Natural killer cell treated with Interleukin-12 subunit alpha and Interleukin-12 subunit beta and Interleukin-15 and Interleukin-18, amount 100 ng/mL, for 72 hours (primary cell): ENCODE measurements at regions not wholly inside any gene's neighbourhood (a gene's known extent, or its start where the extent isn't known, plus 50 kb on each side); places are given as distances from the start of the nearest gene placed in this dataset.

Source experiments
- ATAC-seq, 2 donors: fragments of 150-1000 bp; cut with Tn5 transposase in 1 of 2; sonication (Bioruptor Pico), chemical (Tn5 transposase) in 1 of 2; 2 replicates each; pipeline ENCODE4 v1.10.0; 2021
- DNase-seq: peaks from one replicate; pipeline ENCODE4 v3.0.0; 2022; ENCODE audit warnings: low spot score
- H3K27ac Mint-ChIP-seq, 2 donors: 1 replicate in 1 of 2; 2 replicates in 1 of 2; pipeline ENCODE4 v1.8.0; 2022; ENCODE audit warnings: mixed read lengths in 2 of 2, mild to moderate bottlenecking in 1 of 2, moderate library complexity in 1 of 2
- H3K27me3 Mint-ChIP-seq, 2 donors: 1 replicate in 1 of 2; 2 replicates in 1 of 2; pipeline ENCODE4 v1.8.0; 2022; ENCODE audit warnings: mixed read lengths in 2 of 2
- H3K36me3 Mint-ChIP-seq: one replicate; pipeline ENCODE4 v1.8.0; 2022; ENCODE audit warnings: mixed read lengths
- H3K4me1 Mint-ChIP-seq, 2 donors: 1 replicate in 1 of 2; 2 replicates in 1 of 2; pipeline ENCODE4 v1.8.0; 2022; ENCODE audit warnings: low read depth in 2 of 2, mixed read lengths in 2 of 2, mild to moderate bottlenecking in 1 of 2
- H3K4me3 Mint-ChIP-seq: one replicate; pipeline ENCODE4 v1.8.0; 2022; ENCODE audit warnings: mixed read lengths
- H3K9me3 Mint-ChIP-seq: 2 replicates; pipeline ENCODE4 v1.8.0; 2022; ENCODE audit warnings: mixed read lengths

DNA sequence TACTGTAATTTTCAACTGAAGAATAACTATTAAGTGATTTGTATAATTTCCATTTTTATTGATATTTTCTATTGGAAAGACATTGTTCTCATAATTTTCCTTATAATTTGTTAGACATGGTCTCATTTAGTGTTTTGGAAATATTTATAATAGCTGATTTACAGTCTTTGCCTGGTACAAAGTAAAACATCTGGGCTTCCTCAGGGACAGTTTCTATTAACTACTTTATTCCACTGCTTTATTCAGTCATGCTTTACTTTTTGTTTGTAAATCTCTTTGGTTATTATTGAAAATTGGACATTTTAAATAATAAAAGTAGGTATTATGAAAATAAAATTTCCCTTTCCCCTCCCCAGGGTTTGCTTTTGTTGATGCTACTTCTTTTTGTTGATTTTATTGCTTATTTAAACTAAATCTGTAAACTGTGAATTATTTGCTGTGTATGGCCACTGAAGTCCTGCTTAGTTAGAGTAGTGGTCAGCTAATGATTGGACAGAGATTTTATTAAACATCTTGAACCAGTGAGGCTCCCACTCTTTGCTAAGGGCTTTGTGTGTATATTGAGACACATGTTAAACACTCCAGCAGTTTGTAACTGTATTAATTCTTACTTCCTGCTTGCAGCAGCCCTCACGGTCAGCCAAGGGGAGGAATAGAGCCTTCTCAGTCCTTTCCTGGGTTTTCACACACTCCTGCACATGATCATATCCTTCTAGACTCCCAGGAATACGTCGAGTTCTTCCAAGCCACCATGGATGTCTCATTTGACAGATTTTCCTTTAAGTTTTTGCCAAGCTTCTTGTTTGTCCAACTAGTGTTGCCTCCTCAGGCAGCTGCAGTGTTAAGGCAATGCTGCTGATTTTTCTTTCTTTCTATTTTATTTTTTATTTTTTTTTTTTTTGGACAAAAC is 994.6 kb upstream of the PRMT6 start:
- H3K4me3 Mint-ChIP-seq = no peak overlapping the region
- no peaks in the 10 kb centered on the region for H3K27me3 Mint-ChIP-seq
- H3K36me3 Mint-ChIP-seq = no peaks in the 10 kb centered on the region
- peaks cover 28% of the 10 kb centered on the region for H3K9me3 Mint-ChIP-seq
- ATAC-seq (no peak), DNase-seq (no peak)
- no peaks in the 10 kb centered on the region for H3K4me1 Mint-ChIP-seq
- H3K27ac Mint-ChIP-seq = no peak overlapping the region

GRCh38 chr1:106063510-106063909 is 993.0 kb upstream of the PRMT6 start:
- Mint-ChIP-seq H3K4me1 (no peaks in the 10 kb centered on the region), H3K27ac (no peak overlapping the region), H3K9me3 (peaks cover 22% of the 10 kb centered on the region), H3K4me3 (no peak overlapping the region), H3K27me3 (no peaks in the 10 kb centered on the region), H3K36me3 (no peaks in the 10 kb centered on the region)
- DNase-seq (no peak), ATAC-seq (no peak)

GRCh38 chr1:106072909-106073600 is 983.4 kb upstream of the PRMT6 start:
- Mint-ChIP-seq H3K27ac (no peak overlapping the region), H3K27me3 (no peaks in the 10 kb centered on the region), H3K9me3 (peaks cover 3% of the 10 kb centered on the region), H3K36me3 (no peaks in the 10 kb centered on the region), H3K4me1 (no peaks in the 10 kb centered on the region), H3K4me3 (no peak overlapping the region)
- DNase-seq = no peak
- ATAC-seq = no peak

- Mint-ChIP-seq H3K4me3 (no peak overlapping the region), H3K4me1 (no peaks in the 10 kb centered on the region), H3K36me3 (no peaks in the 10 kb centered on the region), H3K27me3 (no peaks in the 10 kb centered on the region), H3K9me3 (peaks cover 11% of the 10 kb centered on the region), H3K27ac (no peak overlapping the region)
- no peak for ATAC-seq
- DNase-seq = no peak
Observed at GRCh38 chr1:106080608-106081325, 975.7 kb upstream of the PRMT6 start.

DNA sequence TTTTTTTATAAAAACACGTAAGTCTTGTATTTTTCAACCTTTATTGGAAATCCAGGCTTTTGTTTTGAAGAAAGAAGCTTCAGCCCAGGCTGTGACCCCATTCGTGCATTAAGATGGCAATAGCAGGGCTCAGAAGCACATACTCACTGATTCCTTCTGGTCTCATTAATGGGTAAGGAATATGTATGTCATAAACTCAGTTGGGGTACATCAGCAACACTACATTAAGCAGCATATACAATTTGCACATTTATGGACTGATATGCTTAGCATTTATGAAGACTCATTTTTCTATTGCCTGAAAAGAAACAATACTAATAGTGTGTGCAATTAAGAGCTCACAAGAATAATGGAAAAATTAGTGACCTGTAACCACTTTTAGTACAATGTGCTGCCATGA is 945.4 kb upstream of the PRMT6 start:
- ATAC-seq = no peak
- Mint-ChIP-seq H3K4me3 (no peak overlapping the region), H3K27ac (no peak overlapping the region), H3K36me3 (no peaks in the 10 kb centered on the region), H3K4me1 (no peaks in the 10 kb centered on the region), H3K9me3 (peaks cover 11% of the 10 kb centered on the region), H3K27me3 (no peaks in the 10 kb centered on the region)
- no peak for DNase-seq

- Mint-ChIP-seq H3K27ac (no peak overlapping the region), H3K36me3 (no peaks in the 10 kb centered on the region), H3K4me1 (no peaks in the 10 kb centered on the region), H3K27me3 (no peaks in the 10 kb centered on the region), H3K4me3 (no peak overlapping the region), H3K9me3 (peaks cover 3% of the 10 kb centered on the region)
- DNase-seq (no peak), ATAC-seq (no peak)
Observed at GRCh38 chr1:106113851-106114250, 942.6 kb upstream of the PRMT6 start.

- Mint-ChIP-seq H3K4me1 (no peaks in the 10 kb centered on the region), H3K27ac (no peak overlapping the region), H3K9me3 (peaks cover 7% of the 10 kb centered on the region), H3K27me3 (no peaks in the 10 kb centered on the region), H3K4me3 (no peak overlapping the region), H3K36me3 (no peaks in the 10 kb centered on the region)
- ATAC-seq = no peak
- DNase-seq = no peak
Observed at GRCh38 chr1:106120789-106121188, 935.7 kb upstream of the PRMT6 start.

DNA sequence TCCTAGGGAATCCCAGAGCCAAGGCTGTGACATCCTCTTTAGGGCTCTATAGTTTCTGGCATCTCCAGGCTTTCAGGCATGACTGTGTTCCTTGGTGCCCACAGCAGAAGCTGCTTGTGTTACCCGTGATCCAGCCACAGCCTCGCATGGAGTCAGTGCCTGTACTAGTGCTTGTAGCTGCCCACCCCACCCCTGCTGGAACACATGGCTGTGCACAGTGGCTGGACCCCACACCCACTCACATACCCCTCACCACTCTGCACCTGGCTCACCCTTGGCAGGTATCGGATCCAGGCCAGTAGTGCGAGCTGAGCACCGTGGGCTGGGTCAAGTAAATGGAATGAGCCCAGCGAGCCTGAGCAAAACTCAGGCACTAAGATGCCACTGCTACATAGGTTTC is 934.7 kb upstream of the PRMT6 start:
- Mint-ChIP-seq H3K4me3 (no peak overlapping the region), H3K36me3 (no peaks in the 10 kb centered on the region), H3K27me3 (no peaks in the 10 kb centered on the region), H3K9me3 (peaks cover 7% of the 10 kb centered on the region), H3K27ac (no peak overlapping the region), H3K4me1 (no peaks in the 10 kb centered on the region)
- DNase-seq (no peak), ATAC-seq (no peak)

GRCh38 chr1:106134561-106134960 is 921.9 kb upstream of the PRMT6 start:
- no peak for ATAC-seq
- Mint-ChIP-seq H3K4me1 (no peaks in the 10 kb centered on the region), H3K36me3 (no peaks in the 10 kb centered on the region), H3K27ac (no peak overlapping the region), H3K27me3 (no peaks in the 10 kb centered on the region), H3K9me3 (peaks cover 22% of the 10 kb centered on the region), H3K4me3 (no peak overlapping the region)
- no peak for DNase-seq

DNA sequence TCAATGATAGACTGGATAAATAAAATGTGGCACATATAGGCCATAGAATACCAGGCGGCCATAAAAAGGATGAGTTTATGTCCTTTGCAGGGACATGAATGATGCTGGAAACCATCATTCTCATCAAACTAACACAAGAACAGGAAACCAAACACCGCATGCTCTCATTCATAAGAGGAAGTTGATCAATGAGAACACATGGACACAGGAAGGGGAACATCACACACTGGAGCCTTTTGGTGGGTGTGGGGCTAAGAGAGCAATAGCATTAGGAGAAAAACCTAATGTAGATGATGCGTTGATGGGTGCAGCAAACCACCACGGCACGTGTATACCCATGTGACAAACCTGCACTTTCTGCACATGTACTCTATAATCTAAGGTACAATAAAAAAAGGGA is 883.4 kb upstream of the PRMT6 start:
- H3K36me3 Mint-ChIP-seq = peaks cover 5% of the 10 kb centered on the region
- DNase-seq (no peak), ATAC-seq (no peak)
- no peaks in the 10 kb centered on the region for H3K27me3 Mint-ChIP-seq
- no peaks in the 10 kb centered on the region for H3K4me1 Mint-ChIP-seq
- no peak overlapping the region for H3K27ac Mint-ChIP-seq
- peaks cover 9% of the 10 kb centered on the region for H3K9me3 Mint-ChIP-seq
- no peak overlapping the region for H3K4me3 Mint-ChIP-seq

DNA sequence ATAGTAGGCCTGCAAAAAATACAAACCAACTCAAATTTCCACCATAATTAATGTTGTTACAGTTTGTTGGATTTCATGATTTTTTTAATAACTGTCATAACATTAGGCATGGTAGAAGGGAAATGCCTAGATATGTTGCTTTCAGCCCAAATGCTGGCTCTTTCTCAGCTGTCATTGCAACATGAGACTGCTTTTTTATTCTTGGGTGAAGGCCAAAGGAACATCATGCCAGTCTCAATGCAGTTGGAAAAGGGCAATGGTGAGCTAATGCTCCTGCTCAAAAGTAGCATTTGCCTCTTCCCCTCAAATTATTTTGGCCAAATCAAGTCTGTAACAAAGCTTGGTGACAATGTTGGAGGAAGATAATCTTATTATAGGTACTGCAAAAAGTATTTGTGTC is 877.7 kb upstream of the PRMT6 start:
- no peaks in the 10 kb centered on the region for H3K27me3 Mint-ChIP-seq
- no peak overlapping the region for H3K27ac Mint-ChIP-seq
- H3K36me3 Mint-ChIP-seq = peaks cover 4% of the 10 kb centered on the region
- peaks cover 12% of the 10 kb centered on the region for H3K9me3 Mint-ChIP-seq
- ATAC-seq (no peak), DNase-seq (no peak)
- H3K4me1 Mint-ChIP-seq = no peaks in the 10 kb centered on the region
- H3K4me3 Mint-ChIP-seq = no peak overlapping the region

DNA sequence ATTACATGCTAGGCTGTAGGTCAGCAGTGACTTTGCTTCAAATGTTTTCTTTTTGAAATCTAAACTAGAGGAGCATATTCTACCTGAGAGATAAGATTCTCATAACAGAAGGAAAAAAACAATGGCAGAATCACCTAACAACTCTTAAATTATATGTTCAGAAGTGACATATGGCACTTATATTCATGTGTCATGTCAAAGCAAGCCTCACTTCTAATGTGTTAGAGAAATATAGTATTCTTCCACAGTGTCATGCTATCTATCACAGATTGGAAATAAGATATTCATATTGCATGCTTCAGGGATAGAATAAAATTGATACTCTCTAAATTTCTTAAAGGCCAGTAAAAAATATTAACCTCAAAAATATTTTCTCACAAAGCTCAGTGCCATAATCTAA is 874.6 kb upstream of the PRMT6 start:
- Mint-ChIP-seq H3K27ac (no peak overlapping the region), H3K36me3 (peaks cover 9% of the 10 kb centered on the region), H3K4me3 (no peak overlapping the region), H3K27me3 (no peaks in the 10 kb centered on the region), H3K4me1 (no peaks in the 10 kb centered on the region), H3K9me3 (peaks cover 18% of the 10 kb centered on the region)
- no peak for ATAC-seq
- no peak for DNase-seq

DNA sequence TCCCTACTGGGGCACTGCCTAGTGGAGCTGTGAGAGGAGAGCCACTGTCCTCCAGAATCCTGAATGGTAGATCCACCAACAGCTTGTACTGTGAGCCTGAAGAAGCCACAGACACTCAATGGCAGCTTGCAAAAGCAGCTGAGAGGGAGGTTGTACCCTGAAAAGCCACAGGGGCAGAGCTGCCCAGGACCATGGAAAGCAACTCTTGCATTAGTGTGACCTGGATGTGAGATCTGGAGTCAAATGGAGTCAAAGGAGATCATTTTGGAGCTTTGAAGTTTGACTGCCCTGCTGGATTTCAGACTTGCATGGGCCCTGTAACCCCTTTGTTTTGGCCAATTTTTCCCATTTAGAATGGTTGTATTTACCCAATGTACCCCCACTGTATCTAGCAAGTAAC is 871.4 kb upstream of the PRMT6 start:
- H3K27ac Mint-ChIP-seq = no peak overlapping the region
- no peaks in the 10 kb centered on the region for H3K27me3 Mint-ChIP-seq
- ATAC-seq (no peak), DNase-seq (no peak)
- H3K9me3 Mint-ChIP-seq = peaks cover 21% of the 10 kb centered on the region
- H3K4me1 Mint-ChIP-seq = no peaks in the 10 kb centered on the region
- peaks cover 9% of the 10 kb centered on the region for H3K36me3 Mint-ChIP-seq
- H3K4me3 Mint-ChIP-seq = no peak overlapping the region

DNA sequence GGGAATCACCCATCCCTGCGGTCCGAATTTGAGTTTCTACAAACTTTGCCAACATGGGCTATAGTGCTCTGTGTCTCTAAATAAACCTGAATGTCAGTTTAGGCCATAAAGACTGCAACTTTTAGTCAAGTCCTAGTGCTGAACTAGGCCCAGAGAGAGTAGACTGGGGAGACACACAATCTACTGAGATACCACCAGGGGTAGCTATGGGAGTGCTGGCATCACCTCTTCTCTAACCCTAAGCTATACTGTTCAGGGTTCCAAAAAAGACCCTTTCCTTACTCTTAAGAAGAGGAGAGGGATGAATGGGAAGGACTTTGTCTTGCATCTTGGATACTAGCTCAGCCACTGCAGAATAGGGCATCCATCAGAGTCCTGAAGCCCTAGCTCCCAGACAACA is 866.7 kb upstream of the PRMT6 start:
- Mint-ChIP-seq H3K9me3 (peaks cover 19% of the 10 kb centered on the region), H3K4me3 (no peak overlapping the region), H3K27me3 (no peaks in the 10 kb centered on the region), H3K36me3 (peaks cover 8% of the 10 kb centered on the region), H3K27ac (no peak overlapping the region), H3K4me1 (no peaks in the 10 kb centered on the region)
- ATAC-seq (no peak), DNase-seq (no peak)
